CD4-positive, alpha-beta T cell (primary cell): ENCODE measurements at regions not wholly inside any gene's neighbourhood (a gene's known extent, or its start where the extent isn't known, plus 50 kb on each side); places are given as distances from the start of the nearest gene placed in this dataset.

Source experiments
- ATAC-seq: fragments of 200-7000 bp; cut with Tn5 transposase; one replicate; pipeline ENCODE4 v1.10.0; 2022; ENCODE audit warnings: mild to moderate bottlenecking; ENCODE audit not compliant: poor library complexity
- CTCF ChIA-PET: fragments of 350-600 bp; sonication (Branson Sonifier 250); formaldehyde crosslinking; loops from one replicate; lab custom pipeline; 2021; ENCODE audit warnings: antibody characterized with exemption, inconsistent platforms; lab: Charles Lee
- POLR2A ChIA-PET: fragments of 350-600 bp; sonication (Branson Sonifier 250); formaldehyde crosslinking; loops from one replicate; lab custom pipeline; 2021; ENCODE audit warnings: antibody characterized with exemption, inconsistent platforms; lab: Charles Lee
- DNase-seq, 14 experiments: peaks; one replicate each; pipeline ENCODE4 v3.0.0-alpha.2; 2013 to 2020; ENCODE audit warnings: mixed read lengths in 2 of 14
- H3K27ac ChIP-seq, 2 donors: one replicate each; pipeline versions ENCODE4 v1.5.1 to v1.7.0; 2013; ENCODE audit warnings: low read length in 2 of 2, low read depth in 1 of 2, mild to moderate bottlenecking in 1 of 2
- H3K27me3 ChIP-seq, 2 experiments: 1 replicate in 1 of 2; 2 replicates in 1 of 2; pipeline versions ENCODE4 v1.6.1 to v1.7.0; 2013; ENCODE audit warnings: low read length in 2 of 2, control low read depth in 1 of 2, mild to moderate bottlenecking in 1 of 2, moderate library complexity in 1 of 2; ENCODE audit not compliant: insufficient read depth in 2 of 2, control insufficient read depth in 1 of 2
- H3K36me3 ChIP-seq: one replicate; pipeline ENCODE4 v1.6.1; 2013; ENCODE audit warnings: low read length, control low read depth; ENCODE audit not compliant: insufficient read depth
- H3K4me1 ChIP-seq: one replicate; pipeline ENCODE4 v1.6.1; 2013; ENCODE audit warnings: low read length, control low read depth; ENCODE audit not compliant: insufficient read depth
- H3K4me3 ChIP-seq: one replicate; pipeline ENCODE4 v1.5.1; 2013; ENCODE audit warnings: mild to moderate bottlenecking, low read length, moderate library complexity
- H3K9me3 ChIP-seq, 2 experiments: 1 replicate in 1 of 2; 2 replicates in 1 of 2; pipeline versions ENCODE4 v1.6.1 to v1.7.0; 2013; ENCODE audit warnings: low read length in 2 of 2, mild to moderate bottlenecking in 2 of 2, control low read depth in 1 of 2, moderate library complexity in 1 of 2; ENCODE audit not compliant: control insufficient read depth in 1 of 2, insufficient read depth in 1 of 2
- H3K27ac Mint-ChIP-seq: one replicate; pipeline ENCODE4 v1.8.0; 2020; ENCODE audit warnings: mixed read lengths
- H3K27me3 Mint-ChIP-seq: one replicate; pipeline ENCODE4 v1.8.0; 2021; ENCODE audit warnings: mixed read lengths
- H3K36me3 Mint-ChIP-seq: one replicate; pipeline ENCODE4 v1.8.0; 2021; ENCODE audit warnings: low read depth, mixed read lengths
- H3K4me1 Mint-ChIP-seq: one replicate; pipeline ENCODE4 v1.8.0; 2021; ENCODE audit warnings: low read depth, mixed read lengths
- H3K4me3 Mint-ChIP-seq: one replicate; pipeline ENCODE4 v1.8.0; 2020; ENCODE audit warnings: mild to moderate bottlenecking, mixed read lengths
- H3K9me3 Mint-ChIP-seq: one replicate; pipeline ENCODE4 v1.8.0; 2020; ENCODE audit warnings: mixed read lengths
- intact Hi-C, 2 experiments: fragments of 100-400 bp; cut with DNase I in 1 of 2; cut with micrococcal nuclease in 1 of 2; formaldehyde crosslinking; loops; one replicate each; pipeline versions ENCODE4 v1.15.1 to v1.9.0; 2023 to 2025; cut with DNase I, micrococcal nuclease
- TF ChIP-seq, protein P1 (sequence below): fragments of 200-600 bp; IDR thresholded peaks from one replicate; pipeline ENCODE4 v1.8.0; 2022; ENCODE audit warnings: antibody characterized with exemption, mild to moderate bottlenecking

GRCh38 chr18:78566065-78566464 lies 413.6 kb upstream of the SALL3 start:
- no peaks in the 10 kb centered on the region for H3K4me1 Mint-ChIP-seq
- POLR2A ChIA-PET: no interaction called here

GRCh38 chr18:78566720-78567119 lies 412.9 kb upstream of the SALL3 start:
- H3K27ac Mint-ChIP-seq: no peak overlapping the region
- Histone ChIP-seq H3K27me3 (no peaks in the 10 kb centered on the region), H3K4me1 (no peaks in the 10 kb centered on the region), H3K36me3 (no peaks in the 10 kb centered on the region), H3K4me3 (no peak overlapping the region), H3K9me3 (peaks cover 0 to 35% of the 10 kb centered on the region in 2 experiments), H3K27ac (no peak overlapping the region)
- DNase-seq: no peak
- no peaks in the 10 kb centered on the region for H3K4me1 Mint-ChIP-seq
- H3K27me3 Mint-ChIP-seq: no peaks in the 10 kb centered on the region
- peaks cover 7% of the 10 kb centered on the region for H3K9me3 Mint-ChIP-seq
- TF ChIP-seq, protein P1, sequence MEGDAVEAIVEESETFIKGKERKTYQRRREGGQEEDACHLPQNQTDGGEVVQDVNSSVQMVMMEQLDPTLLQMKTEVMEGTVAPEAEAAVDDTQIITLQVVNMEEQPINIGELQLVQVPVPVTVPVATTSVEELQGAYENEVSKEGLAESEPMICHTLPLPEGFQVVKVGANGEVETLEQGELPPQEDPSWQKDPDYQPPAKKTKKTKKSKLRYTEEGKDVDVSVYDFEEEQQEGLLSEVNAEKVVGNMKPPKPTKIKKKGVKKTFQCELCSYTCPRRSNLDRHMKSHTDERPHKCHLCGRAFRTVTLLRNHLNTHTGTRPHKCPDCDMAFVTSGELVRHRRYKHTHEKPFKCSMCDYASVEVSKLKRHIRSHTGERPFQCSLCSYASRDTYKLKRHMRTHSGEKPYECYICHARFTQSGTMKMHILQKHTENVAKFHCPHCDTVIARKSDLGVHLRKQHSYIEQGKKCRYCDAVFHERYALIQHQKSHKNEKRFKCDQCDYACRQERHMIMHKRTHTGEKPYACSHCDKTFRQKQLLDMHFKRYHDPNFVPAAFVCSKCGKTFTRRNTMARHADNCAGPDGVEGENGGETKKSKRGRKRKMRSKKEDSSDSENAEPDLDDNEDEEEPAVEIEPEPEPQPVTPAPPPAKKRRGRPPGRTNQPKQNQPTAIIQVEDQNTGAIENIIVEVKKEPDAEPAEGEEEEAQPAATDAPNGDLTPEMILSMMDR: no peak
- ChIA-PET CTCF (no interaction called here), POLR2A (no interaction called here)
- no peaks in the 10 kb centered on the region for H3K36me3 Mint-ChIP-seq
- intact Hi-C loops: no loop called here
- ATAC-seq: no peak
- H3K4me3 Mint-ChIP-seq: no peak overlapping the region

More at GRCh38 chr18:78566065-78566464, 413.6 kb upstream of the SALL3 start:
- DNase-seq (no peak), ATAC-seq (no peak)
- no peaks in the 10 kb centered on the region for H3K4me1 ChIP-seq
- H3K27me3 ChIP-seq: no peaks in the 10 kb centered on the region
- H3K36me3 ChIP-seq: no peaks in the 10 kb centered on the region
- CTCF ChIA-PET: no interaction called here
- TF ChIP-seq, protein P1: no peak
- H3K4me3 ChIP-seq: no peak overlapping the region
- no peak overlapping the region for H3K4me3 Mint-ChIP-seq
- H3K27me3 Mint-ChIP-seq: no peaks in the 10 kb centered on the region
- no peaks in the 10 kb centered on the region for H3K36me3 Mint-ChIP-seq
- H3K27ac Mint-ChIP-seq: no peak overlapping the region
- intact Hi-C loops: no loop called here
- peaks cover 0 to 33% of the 10 kb centered on the region in 2 experiments for H3K9me3 ChIP-seq
- peaks cover 5% of the 10 kb centered on the region for H3K9me3 Mint-ChIP-seq
- H3K27ac ChIP-seq: no peak overlapping the region

DNA sequence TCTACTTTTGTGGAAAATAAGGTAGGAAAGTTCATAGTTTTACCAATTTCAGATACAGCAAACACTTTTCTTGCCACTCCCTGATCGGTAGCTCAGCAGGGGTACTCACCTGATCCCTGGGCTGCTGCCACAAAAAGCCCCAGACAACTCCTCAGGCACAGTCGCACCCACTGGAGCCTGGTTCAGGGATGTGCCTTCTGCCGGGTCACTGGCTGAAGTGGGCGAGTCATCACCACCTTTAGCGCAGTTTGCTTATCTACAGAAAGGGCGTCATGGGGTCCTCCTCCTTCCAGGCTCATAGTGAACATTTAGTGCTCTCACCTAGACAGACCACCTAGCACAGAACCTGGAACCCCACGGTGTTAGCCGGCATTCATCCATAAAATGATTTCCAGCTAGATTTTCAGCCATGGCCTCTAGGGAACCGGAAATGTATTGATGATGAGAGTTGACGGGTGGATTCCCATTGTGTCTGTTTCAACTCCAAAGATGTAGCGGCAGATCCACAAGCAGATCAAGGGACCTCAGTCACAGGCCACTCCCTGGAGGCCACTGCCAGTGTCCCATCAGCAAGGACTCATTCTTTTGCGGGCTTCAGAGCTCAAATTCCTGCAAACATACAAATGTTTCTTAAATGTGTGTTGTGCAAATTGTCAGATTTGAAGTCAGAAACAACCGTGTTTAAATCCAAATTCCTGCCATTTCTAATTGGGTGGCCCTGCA lies 408.4 kb upstream of the SALL3 start:
- Mint-ChIP-seq H3K4me3 (no peak overlapping the region), H3K9me3 (peaks cover 14% of the 10 kb centered on the region), H3K27me3 (no peaks in the 10 kb centered on the region), H3K4me1 (no peaks in the 10 kb centered on the region), H3K27ac (no peak overlapping the region), H3K36me3 (no peaks in the 10 kb centered on the region)
- DNase-seq (no peak), ATAC-seq (no peak)
- H3K4me1 ChIP-seq: no peaks in the 10 kb centered on the region
- no peak overlapping the region for H3K27ac ChIP-seq
- POLR2A ChIA-PET: no interaction called here
- TF ChIP-seq, protein P1: no peak
- peaks cover 18 to 41% of the 10 kb centered on the region in 2 experiments for H3K9me3 ChIP-seq
- no peaks in the 10 kb centered on the region for H3K27me3 ChIP-seq
- intact Hi-C loops: no loop called here
- H3K4me3 ChIP-seq: no peak overlapping the region
- H3K36me3 ChIP-seq: no peaks in the 10 kb centered on the region
- CTCF ChIA-PET: no interaction called here
